Activated T-cell treated with anti-CD3 and anti-CD28 coated beads for 4 hours (primary cell): ENCODE measurements at regions not wholly inside any gene's neighbourhood (a gene's known extent, or its start where the extent isn't known, plus 50 kb on each side); places are given as distances from the start of the nearest gene placed in this dataset.

Experiments used
- DNase-seq: peaks from one replicate; pipeline ENCODE4 v3.0.0-alpha.2; 2020

GRCh38 chr11:110032957-110033570 lies 60.1 kb upstream of the ZC3H12C start:
- DNase-seq: no peak

GRCh38 chr11:110034806-110035205 lies 58.4 kb upstream of the ZC3H12C start:
- no peak for DNase-seq

GRCh38 chr11:110035357-110035756 lies 57.8 kb upstream of the ZC3H12C start:
- no peak for DNase-seq

GRCh38 chr11:110038201-110038600 lies 55.0 kb upstream of the ZC3H12C start:
- no peak for DNase-seq
